ENCODE measurements at regions not wholly inside any gene's neighbourhood (a gene's known extent, or its start where the extent isn't known, plus 50 kb on each side); places are given as distances from the start of the nearest gene placed in this dataset.

GRCh38 chr2:24435391-24436316, 55.4 kb upstream of the NCOA1 start (continued):
- no peak for TF ChIP-seq JUND (IDR thresholded peaks at IDR 0.05; ENCODE audit: low read depth, low read length)
- TF ChIP-seq BACH1 (IDR thresholded peaks at IDR 0.05; ENCODE audit: borderline replicate concordance), result no peak
- no peak for TF ChIP-seq KAT2A (conservative IDR thresholded peaks at IDR 0.05; ENCODE audit: control insufficient read depth, low read depth, low read length)
- no peak for TF ChIP-seq ZBED1 (IDR thresholded peaks at IDR 0.05; ENCODE audit: borderline replicate concordance)

- RAD21 ChIA-PET (ENCODE audit: unreplicated experiment), result interaction anchor here (2.4 kb wide), 1 partner anchor 12 kb away, joined by 7 read pairs; no protein-coding TSS in a partner anchor
- H3K4me1 ChIP-seq (ENCODE audit: control insufficient read depth, insufficient read depth, low read length), result no peaks in the 10 kb centered on the region
- H4K20me1 ChIP-seq (ENCODE audit: control insufficient read depth, insufficient read depth), result no peaks in the 10 kb centered on the region
- 100% methylated on average over 1 of the region's 1 CpG for WGBS (ENCODE audit: insufficient coverage, insufficient replicate concordance, low lambda C conversion rate, missing lambda C conversion rate)
- H3K36me3 ChIP-seq (ENCODE audit: control insufficient read depth in 2 of 2, insufficient read depth in 2 of 2, low read length in 1 of 2), result no peaks in the 10 kb centered on the region
- H3K9me3 ChIP-seq (replicated peaks; ENCODE audit: control insufficient read depth, insufficient read depth, low read length), result no peaks in the 10 kb centered on the region
- H3K27me3 ChIP-seq (replicated peaks in 1 of 2; ENCODE audit: control insufficient read depth in 2 of 2, insufficient read depth in 2 of 2, low read length in 1 of 2), result no peaks in the 10 kb centered on the region
- DNase-seq (ENCODE audit: low read depth, low spot score) (no peak), FAIRE-seq (no peak), ATAC-seq (no peak)
- SMC1A ChIA-PET (ENCODE audit: uncharacterized antibody, unreplicated experiment), result interaction anchor here (0.6 to 3.2 kb wide), 3 partner anchors 11 to 300 kb away, joined by 3 to 20 read pairs (median 3); no protein-coding TSS in a partner anchor
- POLR2A ChIA-PET, result no interaction called here
- CTCF ChIA-PET, result interaction anchor here (1.6 to 4.1 kb wide), 2 partner anchors 11 to 25 kb away, joined by 5 to 29 read pairs; no protein-coding TSS in a partner anchor
- no peak overlapping the region for H3K27ac ChIP-seq (ENCODE audit: control insufficient read depth, insufficient read depth)
- H2AFZ ChIP-seq (ENCODE audit: control insufficient read depth, low read depth, low read length), result no peak overlapping the region
- intact Hi-C loops (cut with micrococcal nuclease; ENCODE audit: unreplicated experiment) (no loop called here), in situ Hi-C loops (cut with MboI) (no loop called here)
- H3K79me2 ChIP-seq (ENCODE audit: control insufficient read depth, insufficient read depth, low read length), result no peaks in the 10 kb centered on the region
- BruUV-seq (replicated peaks), result no TSS peak
- no peak overlapping the region for H3K9ac ChIP-seq (ENCODE audit: control insufficient read depth, insufficient read depth, low read length)
- H3K4me3 ChIP-seq, result no peak overlapping the region
- no peak overlapping the region for H3K4me2 ChIP-seq (ENCODE audit: control insufficient read depth, insufficient read depth)
- TF ChIP-seq PAX5 (IDR thresholded peaks at IDR 0.05; ENCODE audit: borderline replicate concordance, low read depth, low read length) (no peak), HSF1 (IDR thresholded peaks at IDR 0.05; ENCODE audit: low read depth, low read length) (no peak), SREBF1 (IDR thresholded peaks at IDR 0.05; ENCODE audit: low read length) (no peak), IRF3 (IDR thresholded peaks at IDR 0.05) (no peak), SUPT20H (IDR thresholded peaks at IDR 0.05; ENCODE audit: borderline replicate concordance, control insufficient read depth, low read depth, low read length) (no peak), FOXK2 (IDR thresholded peaks at IDR 0.05) (no peak), JUND (IDR thresholded peaks at IDR 0.05; ENCODE audit: low read depth, low read length) (no peak), FOXM1 (IDR thresholded peaks at IDR 0.05; ENCODE audit: low read depth, low read length) (no peak), HDAC2 (IDR thresholded peaks at IDR 0.05) (no peak), ZNF207 (IDR thresholded peaks at IDR 0.05; ENCODE audit: borderline replicate concordance) (no peak), LARP7 (IDR thresholded peaks at IDR 0.05) (no peak), E2F8 (IDR thresholded peaks at IDR 0.05; ENCODE audit: low read depth, partially characterized antibody) (no peak), CREM (IDR thresholded peaks at IDR 0.05; ENCODE audit: low read depth) (no peak)
Measured at GRCh38 chr2:24434541-24434940, 56.5 kb upstream of the NCOA1 start.
